CD14-positive monocyte (primary cell): ENCODE measurements at regions not wholly inside any gene's neighbourhood (a gene's known extent, or its start where the extent isn't known, plus 50 kb on each side); places are given as distances from the start of the nearest gene placed in this dataset.

Source experiments
- DNase-seq, 3 donors: peaks; one replicate each; pipeline ENCODE4 v3.0.0-alpha.2; 2011 to 2022
- H2AFZ ChIP-seq: 2 replicates; pipeline ENCODE4 v1.6.0; 2012; ENCODE audit warnings: mild to moderate bottlenecking, low read depth, low read length, inconsistent platforms; ENCODE audit not compliant: insufficient read depth, poor library complexity, severe bottlenecking
- H3K27ac ChIP-seq, 2 donors: 1 replicate in 1 of 2; 2 replicates in 1 of 2; pipeline ENCODE4 v1.5.1; 2012 to 2013; ENCODE audit warnings: low read length in 2 of 2, control low read depth in 1 of 2, inconsistent platforms in 1 of 2, low read depth in 1 of 2, mild to moderate bottlenecking in 1 of 2
- H3K27me3 ChIP-seq, 2 donors: one replicate each; pipeline versions ENCODE4 v1.6.0 to v1.6.1; 2011 to 2013; ENCODE audit warnings: low read length in 2 of 2; ENCODE audit not compliant: control insufficient read depth in 2 of 2, insufficient read depth in 2 of 2
- H3K36me3 ChIP-seq, 2 donors: replicated peaks in 1 of 2; 1 replicate in 1 of 2; 2 replicates in 1 of 2; pipeline versions ENCODE4 v1.5.1 to v1.6.1; 2012 to 2013; ENCODE audit warnings: low read length in 2 of 2, control low read depth in 1 of 2, inconsistent platforms in 1 of 2, mild to moderate bottlenecking in 1 of 2; ENCODE audit not compliant: insufficient read depth in 2 of 2, control insufficient read depth in 1 of 2
- H3K4me1 ChIP-seq, 2 donors: 1 replicate in 1 of 2; 2 replicates in 1 of 2; pipeline versions ENCODE4 v1.5.1 to v1.6.1; 2012 to 2013; ENCODE audit warnings: low read length in 2 of 2, control low read depth in 1 of 2, inconsistent platforms in 1 of 2, mild to moderate bottlenecking in 1 of 2, moderate library complexity in 1 of 2; ENCODE audit not compliant: insufficient read depth in 2 of 2, control insufficient read depth in 1 of 2
- H3K4me2 ChIP-seq: replicated peaks from 2 replicates; pipeline ENCODE3; 2012; ENCODE audit warnings: low read length, moderate library complexity, mild to moderate bottlenecking; ENCODE audit not compliant: poor library complexity, severe bottlenecking; ENCODE audit errors: extremely low read depth
- H3K4me3 ChIP-seq, 3 experiments: fragments of 200-600 bp in 1 of 3; sonication (generic) in 1 of 3; replicated peaks in 1 of 3; 1 replicate in 2 of 3; 2 replicates in 1 of 3; pipeline ENCODE4 v1.5.1; 2011 to 2013; ENCODE audit warnings: low read length in 3 of 3, mild to moderate bottlenecking in 3 of 3, control low read depth in 2 of 3, low read depth in 2 of 3, inconsistent platforms in 1 of 3, moderate library complexity in 1 of 3
- H3K79me2 ChIP-seq: 2 replicates; pipeline ENCODE4 v1.6.0; 2012; ENCODE audit warnings: mild to moderate bottlenecking, control low read depth, inconsistent platforms, low read length, moderate library complexity; ENCODE audit not compliant: insufficient read depth
- H3K9ac ChIP-seq: 2 replicates; pipeline ENCODE4 v1.6.0; 2017; ENCODE audit warnings: low read length, mild to moderate bottlenecking; ENCODE audit not compliant: insufficient read depth, poor library complexity, severe bottlenecking
- H3K9me3 ChIP-seq, 2 donors: replicated peaks in 1 of 2; 1 replicate in 1 of 2; 2 replicates in 1 of 2; pipeline versions ENCODE4 v1.5.1 to v1.6.1; 2012 to 2013; ENCODE audit warnings: low read length in 2 of 2, control low read depth in 1 of 2; ENCODE audit not compliant: control insufficient read depth in 1 of 2, insufficient read depth in 1 of 2
- H4K20me1 ChIP-seq: 2 replicates; pipeline ENCODE4 v1.6.0; 2012; ENCODE audit warnings: mild to moderate bottlenecking, low read length, control low read depth, moderate library complexity; ENCODE audit not compliant: insufficient read depth
- H3K27ac Mint-ChIP-seq, 7 donors: one replicate each; pipeline ENCODE4 v1.8.0; 2020; ENCODE audit warnings: mild to moderate bottlenecking in 7 of 7, mixed read lengths in 7 of 7, moderate library complexity in 6 of 7, inconsistent platforms in 2 of 7
- H3K27me3 Mint-ChIP-seq, 3 donors: one replicate each; pipeline ENCODE4 v1.8.0; 2021 to 2022; ENCODE audit warnings: low read depth in 3 of 3, mild to moderate bottlenecking in 3 of 3, mixed read lengths in 3 of 3, moderate library complexity in 3 of 3, inconsistent platforms in 1 of 3
- H3K36me3 Mint-ChIP-seq, 2 donors: one replicate each; pipeline ENCODE4 v1.8.0; 2020; ENCODE audit warnings: mixed read lengths in 2 of 2, inconsistent platforms in 1 of 2, mild to moderate bottlenecking in 1 of 2
- H3K4me1 Mint-ChIP-seq: one replicate; pipeline ENCODE4 v1.8.0; 2020; ENCODE audit warnings: mild to moderate bottlenecking, mixed read lengths
- H3K4me3 Mint-ChIP-seq, 2 donors: one replicate each; pipeline ENCODE4 v1.8.0; 2020; ENCODE audit warnings: mild to moderate bottlenecking in 2 of 2, mixed read lengths in 2 of 2, moderate library complexity in 1 of 2
- H3K9me3 Mint-ChIP-seq, 7 donors: one replicate each; pipeline ENCODE4 v1.8.0; 2020 to 2022; ENCODE audit warnings: mixed read lengths in 7 of 7, mild to moderate bottlenecking in 6 of 7, moderate library complexity in 6 of 7, inconsistent platforms in 2 of 7
- WGBS: methylation state at CpG from one replicate; pipeline ENCODE4 v1.1.5; 2013; ENCODE audit warnings: missing lambda C conversion rate; ENCODE audit not compliant: insufficient coverage; 5-methylcytosine and 5-hydroxymethylcytosine counted together
- intact Hi-C, 2 donors: fragments of 100-400 bp; cut with micrococcal nuclease; formaldehyde crosslinking; loops; one replicate each; pipeline versions ENCODE4 v1.15.0 to v1.15.1; 2023
- TF ChIP-seq, protein P1 (sequence below): fragments of 200-600 bp; IDR thresholded peaks from one replicate; pipeline ENCODE4 v1.8.0; 2022; ENCODE audit warnings: antibody characterized with exemption, mild to moderate bottlenecking

GRCh38 chr2:145481334-145481922 is 961.5 kb upstream of the ZEB2 start:
- Histone ChIP-seq H3K9ac (no peak overlapping the region), H3K27me3 (no peaks in the 10 kb centered on the region), H3K4me3 (no peak overlapping the region), H3K79me2 (no peaks in the 10 kb centered on the region), H3K27ac (no peak overlapping the region), H3K36me3 (no peaks in the 10 kb centered on the region), H3K9me3 (peaks cover 4 to 15% of the 10 kb centered on the region in 2 donors), H3K4me1 (no peaks in the 10 kb centered on the region), H4K20me1 (no peaks in the 10 kb centered on the region), H2AFZ (no peak overlapping the region), H3K4me2 (no peak overlapping the region)
- Mint-ChIP-seq H3K4me3 (no peak overlapping the region), H3K27ac (no peak overlapping the region), H3K27me3 (no peaks in the 10 kb centered on the region), H3K36me3 (no peaks in the 10 kb centered on the region), H3K4me1 (peaks cover 3% of the 10 kb centered on the region), H3K9me3 (peaks cover 4 to 18% (median 13%) of the 10 kb centered on the region in 7 donors)
- TF ChIP-seq, protein P1, sequence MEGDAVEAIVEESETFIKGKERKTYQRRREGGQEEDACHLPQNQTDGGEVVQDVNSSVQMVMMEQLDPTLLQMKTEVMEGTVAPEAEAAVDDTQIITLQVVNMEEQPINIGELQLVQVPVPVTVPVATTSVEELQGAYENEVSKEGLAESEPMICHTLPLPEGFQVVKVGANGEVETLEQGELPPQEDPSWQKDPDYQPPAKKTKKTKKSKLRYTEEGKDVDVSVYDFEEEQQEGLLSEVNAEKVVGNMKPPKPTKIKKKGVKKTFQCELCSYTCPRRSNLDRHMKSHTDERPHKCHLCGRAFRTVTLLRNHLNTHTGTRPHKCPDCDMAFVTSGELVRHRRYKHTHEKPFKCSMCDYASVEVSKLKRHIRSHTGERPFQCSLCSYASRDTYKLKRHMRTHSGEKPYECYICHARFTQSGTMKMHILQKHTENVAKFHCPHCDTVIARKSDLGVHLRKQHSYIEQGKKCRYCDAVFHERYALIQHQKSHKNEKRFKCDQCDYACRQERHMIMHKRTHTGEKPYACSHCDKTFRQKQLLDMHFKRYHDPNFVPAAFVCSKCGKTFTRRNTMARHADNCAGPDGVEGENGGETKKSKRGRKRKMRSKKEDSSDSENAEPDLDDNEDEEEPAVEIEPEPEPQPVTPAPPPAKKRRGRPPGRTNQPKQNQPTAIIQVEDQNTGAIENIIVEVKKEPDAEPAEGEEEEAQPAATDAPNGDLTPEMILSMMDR, result no peak
- no peak for DNase-seq
- intact Hi-C loops, result no loop called here

- no peaks in the 10 kb centered on the region for H4K20me1 ChIP-seq
- H3K27me3 Mint-ChIP-seq, result peaks cover 0 to 1% (median 0%) of the 10 kb centered on the region in 3 donors
- 80% methylated on average over 1 of the region's 3 CpGs for WGBS
- no peaks in the 10 kb centered on the region for H3K4me1 ChIP-seq
- no peak overlapping the region for H3K9ac ChIP-seq
- H3K27me3 ChIP-seq, result no peaks in the 10 kb centered on the region
- no peaks in the 10 kb centered on the region for H3K9me3 ChIP-seq
- H3K4me3 ChIP-seq, result no peak overlapping the region
- H3K4me3 Mint-ChIP-seq, result no peak overlapping the region
- H3K4me1 Mint-ChIP-seq, result no peaks in the 10 kb centered on the region
- H3K79me2 ChIP-seq, result no peaks in the 10 kb centered on the region
- H3K36me3 Mint-ChIP-seq, result no peaks in the 10 kb centered on the region
- DNase-seq, result no peak
- H3K36me3 ChIP-seq, result no peaks in the 10 kb centered on the region
- H2AFZ ChIP-seq, result no peak overlapping the region
- intact Hi-C loops, result no loop called here
- H3K4me2 ChIP-seq, result no peak overlapping the region
- TF ChIP-seq, protein P1, result no peak
- peaks cover 0 to 9% (median 4%) of the 10 kb centered on the region in 7 donors for H3K9me3 Mint-ChIP-seq
- no peak overlapping the region for H3K27ac Mint-ChIP-seq
- H3K27ac ChIP-seq, result no peak overlapping the region
These were observed 944.9 kb upstream of the ZEB2 start for GRCh38 chr2:145464866-145465265.
